MM.1S (cell line): ENCODE measurements at regions not wholly inside any gene's neighbourhood (a gene's known extent, or its start where the extent isn't known, plus 50 kb on each side); places are given as distances from the start of the nearest gene placed in this dataset.

Source experiments
- DNase-seq: peaks from one replicate; pipeline ENCODE4 v3.0.0-alpha.2; 2015
- H2AFZ ChIP-seq: fragments of 300-600 bp; sonication (generic); 2 replicates; pipeline ENCODE4 v1.6.0; 2016; ENCODE audit warnings: antibody characterized with exemption, low read length
- H3F3A ChIP-seq: fragments of 300-600 bp; sonication (generic); 2 replicates; pipeline ENCODE4 v1.6.1; 2016; ENCODE audit warnings: mild to moderate bottlenecking, antibody characterized with exemption, low read length, moderate library complexity, mixed read lengths; ENCODE audit not compliant: insufficient read depth
- H3K27ac ChIP-seq: fragments of 300-600 bp; sonication (generic); 2 replicates; pipeline ENCODE4 v1.5.1; 2016; ENCODE audit warnings: mild to moderate bottlenecking, low read length
- H3K27me3 ChIP-seq: fragments of 300-600 bp; sonication (generic); replicated peaks from 2 replicates; pipeline ENCODE4 v1.6.0; 2016; ENCODE audit warnings: low read length; ENCODE audit not compliant: insufficient read depth
- H3K36me3 ChIP-seq: fragments of 300-600 bp; sonication (generic); replicated peaks from 2 replicates; pipeline ENCODE4 v1.6.1; 2016; ENCODE audit warnings: mild to moderate bottlenecking, low read length, mixed read lengths; ENCODE audit not compliant: insufficient read depth
- H3K4me1 ChIP-seq: fragments of 300-600 bp; sonication (generic); 2 replicates; pipeline ENCODE4 v1.6.1; 2016; ENCODE audit warnings: low read length, mixed read lengths
- H3K4me2 ChIP-seq: fragments of 300-600 bp; sonication (generic); 2 replicates; pipeline ENCODE4 v1.6.0; 2016; ENCODE audit warnings: low read depth, low read length
- H3K4me3 ChIP-seq: fragments of 300-600 bp; sonication (generic); 2 replicates; pipeline ENCODE4 v1.5.1; 2016; ENCODE audit warnings: low read length, mixed read lengths
- H3K79me2 ChIP-seq: fragments of 300-600 bp; sonication (generic); 2 replicates; pipeline ENCODE4 v1.6.1; 2016; ENCODE audit warnings: mixed run types, low read length, mixed read lengths
- H3K9ac ChIP-seq: fragments of 300-600 bp; sonication (generic); 2 replicates; pipeline ENCODE4 v1.6.1; 2016; ENCODE audit warnings: low read length, mixed read lengths
- H3K9me2 ChIP-seq: fragments of 300-600 bp; sonication (generic); replicated peaks from 2 replicates; pipeline ENCODE4 v1.6.1; 2016; ENCODE audit warnings: mild to moderate bottlenecking, low read length, mixed read lengths; ENCODE audit not compliant: insufficient read depth
- H3K9me3 ChIP-seq: fragments of 300-600 bp; sonication (generic); replicated peaks from 2 replicates; pipeline ENCODE4 v1.6.1; 2016; ENCODE audit warnings: mild to moderate bottlenecking, low read length, mixed read lengths; ENCODE audit not compliant: insufficient read depth
- H4K20me1 ChIP-seq: fragments of 300-600 bp; sonication (generic); 2 replicates; pipeline ENCODE4 v1.6.1; 2016; ENCODE audit warnings: mild to moderate bottlenecking, low read length, moderate library complexity, mixed read lengths; ENCODE audit not compliant: insufficient read depth
- CTCF ChIP-seq: fragments of 300-600 bp; sonication (generic); IDR thresholded peaks from 2 replicates; pipeline ENCODE4 v1.5.1; 2016; ENCODE audit warnings: antibody characterized with exemption, low read length, mixed read lengths
- EZH2 ChIP-seq: fragments of 300-600 bp; sonication (generic); optimal IDR thresholded peaks from 2 replicates; pipeline ENCODE3; 2017; ENCODE audit warnings: low read depth, mild to moderate bottlenecking, antibody characterized with exemption, low read length, mixed read lengths
- EZH2phosphoT487 ChIP-seq: fragments of 300-600 bp; sonication (generic); IDR thresholded peaks from 2 replicates; pipeline ENCODE4 v1.6.1; 2018; ENCODE audit warnings: antibody characterized with exemption, low read length

- Histone ChIP-seq H3K4me2 (no peak overlapping the region), H3K36me3 (no peaks in the 10 kb centered on the region)
- TF ChIP-seq CTCF (no peak), EZH2 (no peak)
These were observed 588.4 kb upstream of the COX7C start for GRCh38 chr5:86029308-86029707.

GRCh38 chr5:86030753-86031152 is 587.0 kb upstream of the COX7C start:
- peak; percentile 45 for DNase-seq
- Histone ChIP-seq H3F3A (no peaks in the 10 kb centered on the region), H4K20me1 (no peaks in the 10 kb centered on the region), H2AFZ (no peak overlapping the region), H3K9me2 (no peaks in the 10 kb centered on the region; the same call in 1 of the 2 replicates), H3K4me3 (no peak overlapping the region), H3K9ac (no peak overlapping the region), H3K4me1 (no peaks in the 10 kb centered on the region), H3K27me3 (no peaks in the 10 kb centered on the region), H3K79me2 (no peaks in the 10 kb centered on the region), H3K27ac (no peak overlapping the region), H3K9me3 (no peaks in the 10 kb centered on the region), H3K4me2 (no peak overlapping the region), H3K36me3 (no peaks in the 10 kb centered on the region)
- TF ChIP-seq EZH2, result no peak
- TF ChIP-seq CTCF, result no peak
- TF ChIP-seq EZH2phosphoT487, result no peak

More at GRCh38 chr5:86029308-86029707, 588.4 kb upstream of the COX7C start:
- H3K4me1 ChIP-seq, result no peaks in the 10 kb centered on the region
- no peaks in the 10 kb centered on the region for H4K20me1 ChIP-seq
- H3K9ac ChIP-seq, result no peak overlapping the region
- no peak overlapping the region for H3K4me3 ChIP-seq
- no peaks in the 10 kb centered on the region for H3K9me3 ChIP-seq
- no peaks in the 10 kb centered on the region for H3K79me2 ChIP-seq
- no peak overlapping the region for H3K27ac ChIP-seq
- H3K27me3 ChIP-seq, result no peaks in the 10 kb centered on the region
- H3K9me2 ChIP-seq, result no peaks in the 10 kb centered on the region; the same call in 1 of the 2 replicates
- no peaks in the 10 kb centered on the region for H3F3A ChIP-seq
- H2AFZ ChIP-seq, result no peak overlapping the region
- no peak for DNase-seq

DNA sequence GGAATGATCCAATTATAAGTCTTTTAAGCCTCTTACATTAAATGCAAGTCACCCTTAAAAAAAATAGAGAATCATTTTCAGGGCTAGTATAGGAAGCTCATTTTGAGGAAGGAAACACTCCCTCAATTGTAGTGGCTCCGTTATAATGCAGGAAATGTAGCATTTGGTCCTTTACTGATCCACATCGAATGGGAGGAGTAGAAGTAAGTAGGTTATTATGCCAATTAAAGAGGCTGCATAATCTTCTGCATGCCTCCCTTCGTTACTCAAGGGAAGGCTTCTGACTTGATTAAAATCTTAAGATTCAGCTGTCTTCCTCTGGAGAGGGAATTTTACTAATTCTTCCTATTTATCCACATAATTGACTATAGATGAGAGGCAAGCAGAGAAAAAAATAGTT is 579.2 kb upstream of the COX7C start:
- TF ChIP-seq EZH2 (no peak), EZH2phosphoT487 (no peak)
- DNase-seq, result no peak
- Histone ChIP-seq H3K79me2 (no peaks in the 10 kb centered on the region), H3K9me2 (no peaks in the 10 kb centered on the region; the same call in 1 of the 2 replicates), H2AFZ (no peak overlapping the region), H3K27ac (no peak overlapping the region), H3K4me3 (no peak overlapping the region), H3F3A (no peaks in the 10 kb centered on the region), H3K4me2 (no peak overlapping the region), H3K27me3 (no peaks in the 10 kb centered on the region), H3K9me3 (no peaks in the 10 kb centered on the region), H4K20me1 (no peaks in the 10 kb centered on the region), H3K4me1 (no peaks in the 10 kb centered on the region), H3K9ac (no peak overlapping the region), H3K36me3 (no peaks in the 10 kb centered on the region)

GRCh38 chr5:86039351-86039750 is 578.4 kb upstream of the COX7C start:
- H3K36me3 ChIP-seq, result no peaks in the 10 kb centered on the region
- TF ChIP-seq EZH2 (no peak), EZH2phosphoT487 (no peak), CTCF (no peak)
- H3K79me2 ChIP-seq, result no peaks in the 10 kb centered on the region
- H3K4me3 ChIP-seq, result no peak overlapping the region
- no peak overlapping the region for H3K4me2 ChIP-seq
- H4K20me1 ChIP-seq, result no peaks in the 10 kb centered on the region
- no peaks in the 10 kb centered on the region for H3K27me3 ChIP-seq
- H3K27ac ChIP-seq, result no peak overlapping the region
- no peak for DNase-seq
- H3K9me3 ChIP-seq, result no peaks in the 10 kb centered on the region
- no peak overlapping the region for H3K9ac ChIP-seq
- no peaks in the 10 kb centered on the region for H3K4me1 ChIP-seq
- H3K9me2 ChIP-seq, result no peaks in the 10 kb centered on the region
- no peaks in the 10 kb centered on the region for H3F3A ChIP-seq
- H2AFZ ChIP-seq, result no peak overlapping the region
